Ectodermal cell (in vitro differentiated cells): ENCODE measurements at regions not wholly inside any gene's neighbourhood (a gene's known extent, or its start where the extent isn't known, plus 50 kb on each side); places are given as distances from the start of the nearest gene placed in this dataset.

Source experiments
- H3K27ac ChIP-seq: 2 replicates; pipeline ENCODE4 v1.7.0; 2013; ENCODE audit warnings: mild to moderate bottlenecking, low read depth, low read length; ENCODE audit not compliant: insufficient read depth, poor library complexity, severe bottlenecking
- H3K27me3 ChIP-seq: 2 replicates; pipeline ENCODE4 v1.7.0; 2013; ENCODE audit warnings: mild to moderate bottlenecking, low read length; ENCODE audit not compliant: insufficient read depth, control insufficient read depth, poor library complexity, severe bottlenecking
- H3K36me3 ChIP-seq: one replicate; pipeline ENCODE4 v1.7.0; 2013; ENCODE audit warnings: low read length; ENCODE audit not compliant: control insufficient read depth, insufficient read depth
- H3K4me1 ChIP-seq: one replicate; pipeline ENCODE4 v1.7.0; 2013; ENCODE audit warnings: low read length; ENCODE audit not compliant: control insufficient read depth, insufficient read depth
- H3K4me3 ChIP-seq: 2 replicates; pipeline ENCODE4 v1.7.0; 2013; ENCODE audit warnings: low read depth, low read length, control low read depth; ENCODE audit not compliant: insufficient read depth
- H3K9me3 ChIP-seq: 2 replicates; pipeline ENCODE4 v1.7.0; 2013; ENCODE audit warnings: mild to moderate bottlenecking, low read length, moderate library complexity; ENCODE audit not compliant: control insufficient read depth
- WGBS, 2 experiments: methylation state at CpG; one replicate each; pipeline ENCODE4 v1.1.7; 2013; ENCODE audit warnings: missing lambda C conversion rate in 2 of 2; 5-methylcytosine and 5-hydroxymethylcytosine counted together

GRCh38 chr13:88948501-88948900 is 1277.3 kb downstream of the SLITRK5 start:
- 75 to 88% methylated on average over 1 of the region's 3 CpGs for WGBS, 2 experiments

GRCh38 chr13:88958821-88959220 is 1287.7 kb downstream of the SLITRK5 start:
- no peaks in the 10 kb centered on the region for H3K4me1 ChIP-seq
- H3K27ac ChIP-seq, result no peak overlapping the region
- H3K36me3 ChIP-seq, result no peaks in the 10 kb centered on the region
- 97 to 98% methylated on average over 2 of the region's 2 CpGs for WGBS, 2 experiments
- no peak overlapping the region for H3K4me3 ChIP-seq
- no peaks in the 10 kb centered on the region for H3K9me3 ChIP-seq
- H3K27me3 ChIP-seq, result no peaks in the 10 kb centered on the region

More at GRCh38 chr13:88948501-88948900, 1277.3 kb downstream of the SLITRK5 start:
- H3K9me3 ChIP-seq, result no peaks in the 10 kb centered on the region
- no peaks in the 10 kb centered on the region for H3K4me1 ChIP-seq
- no peaks in the 10 kb centered on the region for H3K27me3 ChIP-seq
- no peak overlapping the region for H3K27ac ChIP-seq
- no peaks in the 10 kb centered on the region for H3K36me3 ChIP-seq
- no peak overlapping the region for H3K4me3 ChIP-seq

- Histone ChIP-seq H3K4me3 (no peak overlapping the region), H3K9me3 (no peaks in the 10 kb centered on the region), H3K27me3 (no peaks in the 10 kb centered on the region), H3K27ac (no peak overlapping the region), H3K36me3 (no peaks in the 10 kb centered on the region), H3K4me1 (no peaks in the 10 kb centered on the region)
- 78 to 92% methylated on average over 2 to 4 of the region's 4 CpGs for WGBS, 2 experiments
Measured at GRCh38 chr13:88976466-88976865, 1305.3 kb downstream of the SLITRK5 start.

- no peaks in the 10 kb centered on the region for H3K9me3 ChIP-seq
- H3K27ac ChIP-seq, result no peak overlapping the region
- no peaks in the 10 kb centered on the region for H3K36me3 ChIP-seq
- WGBS, 2 experiments, result 82 to 88% methylated on average over 2 of the region's 2 CpGs
- H3K27me3 ChIP-seq, result no peaks in the 10 kb centered on the region
- no peak overlapping the region for H3K4me3 ChIP-seq
- no peaks in the 10 kb centered on the region for H3K4me1 ChIP-seq
Measured at GRCh38 chr13:88978607-88979006, 1307.4 kb downstream of the SLITRK5 start.

GRCh38 chr13:88979465-88980175 is 1308.4 kb downstream of the SLITRK5 start:
- no peaks in the 10 kb centered on the region for H3K27me3 ChIP-seq
- no peak overlapping the region for H3K27ac ChIP-seq
- H3K36me3 ChIP-seq, result no peaks in the 10 kb centered on the region
- WGBS, 2 experiments, result 91 to 95% methylated on average over 6 to 7 of the region's 7 CpGs
- H3K9me3 ChIP-seq, result no peaks in the 10 kb centered on the region
- H3K4me1 ChIP-seq, result no peaks in the 10 kb centered on the region
- no peak overlapping the region for H3K4me3 ChIP-seq

GRCh38 chr13:89003656-89004055 is 1332.5 kb downstream of the SLITRK5 start:
- 94 to 100% methylated on average over 2 of the region's 2 CpGs for WGBS, 2 experiments

GRCh38 chr13:89011615-89012014 is 1340.4 kb downstream of the SLITRK5 start:
- Histone ChIP-seq H3K27me3 (no peaks in the 10 kb centered on the region), H3K4me1 (no peaks in the 10 kb centered on the region), H3K9me3 (no peaks in the 10 kb centered on the region), H3K4me3 (no peak overlapping the region), H3K36me3 (no peaks in the 10 kb centered on the region), H3K27ac (no peak overlapping the region)
- WGBS, 2 experiments, result 88 to 95% methylated on average over 2 of the region's 2 CpGs

More at GRCh38 chr13:89003656-89004055, 1332.5 kb downstream of the SLITRK5 start:
- H3K36me3 ChIP-seq, result no peaks in the 10 kb centered on the region
- H3K4me1 ChIP-seq, result no peaks in the 10 kb centered on the region
- H3K27me3 ChIP-seq, result no peaks in the 10 kb centered on the region
- H3K9me3 ChIP-seq, result no peaks in the 10 kb centered on the region
- no peak overlapping the region for H3K4me3 ChIP-seq
- H3K27ac ChIP-seq, result no peak overlapping the region

- no peaks in the 10 kb centered on the region for H3K27me3 ChIP-seq
- H3K27ac ChIP-seq, result no peak overlapping the region
- no peaks in the 10 kb centered on the region for H3K9me3 ChIP-seq
- no peaks in the 10 kb centered on the region for H3K36me3 ChIP-seq
- no peak overlapping the region for H3K4me3 ChIP-seq
- no peaks in the 10 kb centered on the region for H3K4me1 ChIP-seq
- 88 to 98% methylated on average over 1 of the region's 3 CpGs for WGBS, 2 experiments
Measured at GRCh38 chr13:89027694-89028306, 1356.6 kb downstream of the SLITRK5 start.

- WGBS, 2 experiments, result 92 to 97% methylated on average over 2 of the region's 2 CpGs
- H3K4me3 ChIP-seq, result no peak overlapping the region
- H3K36me3 ChIP-seq, result no peaks in the 10 kb centered on the region
- no peak overlapping the region for H3K27ac ChIP-seq
- H3K9me3 ChIP-seq, result no peaks in the 10 kb centered on the region
- H3K27me3 ChIP-seq, result no peaks in the 10 kb centered on the region
- no peaks in the 10 kb centered on the region for H3K4me1 ChIP-seq
Measured at GRCh38 chr13:89029062-89029461, 1357.9 kb downstream of the SLITRK5 start.

- H3K36me3 ChIP-seq, result no peaks in the 10 kb centered on the region
- no peaks in the 10 kb centered on the region for H3K9me3 ChIP-seq
- H3K27ac ChIP-seq, result no peak overlapping the region
- H3K4me1 ChIP-seq, result no peaks in the 10 kb centered on the region
- H3K27me3 ChIP-seq, result no peaks in the 10 kb centered on the region
- H3K4me3 ChIP-seq, result no peak overlapping the region
- 84 to 92% methylated on average over 1 of the region's 1 CpG for WGBS, 2 experiments
Measured at GRCh38 chr13:89034015-89034414, 1362.8 kb downstream of the SLITRK5 start.
